ENCODE measurements at regions not wholly inside any gene's neighbourhood (a gene's known extent, or its start where the extent isn't known, plus 50 kb on each side); places are given as distances from the start of the nearest gene placed in this dataset.

GRCh38 chr14:45976001-45976400 lies 675.6 kb downstream of the RPL10L start:
- H3K36me3 ChIP-seq (ENCODE audit: control insufficient read depth, insufficient read depth, low read length): no peaks in the 10 kb centered on the region
- H3K4me2 ChIP-seq (ENCODE audit: insufficient read depth, low read length): no peak overlapping the region
- no peak for FAIRE-seq
- intact Hi-C loops (cut with micrococcal nuclease): no loop called here
- DNase-seq (ENCODE audit: extremely low read depth in 1 of 4, low spot score in 3 of 4): no peak
- no peak for ATAC-seq
- H3K9me1 ChIP-seq (ENCODE audit: control insufficient read depth, insufficient read depth, low read length): no peaks in the 10 kb centered on the region
- H3K9me3 ChIP-seq (replicated peaks; ENCODE audit: control insufficient read depth, insufficient read depth, low read depth, low read length): no peaks in the 10 kb centered on the region
- no peaks in the 10 kb centered on the region for H3K27me3 ChIP-seq (ENCODE audit: control insufficient read depth in 2 of 2, insufficient read depth in 2 of 2, low read length in 2 of 2)
- WGBS (ENCODE audit: insufficient coverage, low coverage, missing lambda C conversion rate): 0% methylated on average over 2 of the region's 2 CpGs
- H3K79me2 ChIP-seq (ENCODE audit: control insufficient read depth, insufficient read depth, low read length): no peaks in the 10 kb centered on the region
- no TSS peak for BruUV-seq (replicated peaks)
- POLR2A ChIA-PET: no interaction called here
- no peak overlapping the region for H3K4me3 ChIP-seq
- H3K27ac ChIP-seq (ENCODE audit: extremely low read depth, low read depth, low read length): no peak overlapping the region
- no peak overlapping the region for H3K9ac ChIP-seq (ENCODE audit: insufficient read depth in 1 of 2, low read depth in 2 of 2, low read length in 2 of 2)
- H4K20me1 ChIP-seq (replicated peaks; ENCODE audit: control insufficient read depth, insufficient read depth, low read length): no peaks in the 10 kb centered on the region
- CTCF ChIA-PET (ENCODE audit: low intra/inter-chr PET ratio): no interaction called here
- TF ChIP-seq MEF2D (tag; conservative IDR thresholded peaks at IDR 0.05; ENCODE audit: low read depth) (no peak), NELFE (IDR thresholded peaks at IDR 0.05; ENCODE audit: insufficient read depth, insufficient read length) (no peak)
- no peak overlapping the region for H2AFZ ChIP-seq (ENCODE audit: low read depth, low read length)
- H3K4me1 ChIP-seq (replicated peaks in 1 of 2; ENCODE audit: control insufficient read depth in 2 of 2, insufficient read depth in 2 of 2, low read length in 2 of 2): no peaks in the 10 kb centered on the region
- in situ Hi-C loops (cut with MboI): no loop called here

- 0% methylated on average over 3 of the region's 4 CpGs for WGBS (ENCODE audit: insufficient coverage, low coverage, missing lambda C conversion rate)
These were observed 679.2 kb downstream of the RPL10L start for GRCh38 chr14:45972416-45972815.

More at GRCh38 chr14:45972416-45972815, 679.2 kb downstream of the RPL10L start:
- CTCF ChIA-PET (ENCODE audit: low intra/inter-chr PET ratio): no interaction called here
- Histone ChIP-seq H4K20me1 (replicated peaks; ENCODE audit: control insufficient read depth, insufficient read depth, low read length) (no peaks in the 10 kb centered on the region), H3K4me2 (ENCODE audit: insufficient read depth, low read length) (no peak overlapping the region), H3K9me3 (replicated peaks; ENCODE audit: control insufficient read depth, insufficient read depth, low read depth, low read length) (no peaks in the 10 kb centered on the region), H2AFZ (ENCODE audit: low read depth, low read length) (no peak overlapping the region), H3K27ac (ENCODE audit: extremely low read depth, low read depth, low read length) (no peak overlapping the region), H3K9me1 (ENCODE audit: control insufficient read depth, insufficient read depth, low read length) (no peaks in the 10 kb centered on the region), H3K27me3 (ENCODE audit: control insufficient read depth in 2 of 2, insufficient read depth in 2 of 2, low read length in 2 of 2) (no peaks in the 10 kb centered on the region), H3K36me3 (ENCODE audit: control insufficient read depth, insufficient read depth, low read length) (no peaks in the 10 kb centered on the region), H3K9ac (ENCODE audit: insufficient read depth in 1 of 2, low read depth in 2 of 2, low read length in 2 of 2) (no peak overlapping the region), H3K4me1 (replicated peaks in 1 of 2; ENCODE audit: control insufficient read depth in 2 of 2, insufficient read depth in 2 of 2, low read length in 2 of 2) (no peaks in the 10 kb centered on the region), H3K4me3 (no peak overlapping the region), H3K79me2 (ENCODE audit: control insufficient read depth, insufficient read depth, low read length) (no peaks in the 10 kb centered on the region)
- in situ Hi-C loops (cut with MboI) (no loop called here), intact Hi-C loops (cut with micrococcal nuclease) (no loop called here)
- TF ChIP-seq CTCFL (IDR thresholded peaks at IDR 0.05; ENCODE audit: borderline replicate concordance, insufficient read depth, low read depth, low read length, poor library complexity, severe bottlenecking) (no peak), EP300 (IDR thresholded peaks at IDR 0.05; ENCODE audit: low read length) (no peak), ZNF707 (CRISPR knock-in tag; conservative IDR thresholded peaks at IDR 0.05) (no peak), IFI16 (CRISPR knock-in tag; IDR thresholded peaks at IDR 0.05) (no peak), TAL1 (IDR thresholded peaks at IDR 0.05) (no peak), RNF2 (IDR thresholded peaks at IDR 0.05) (no peak), THRA (IDR thresholded peaks at IDR 0.05) (no peak), CBX8 (IDR thresholded peaks at IDR 0.05; ENCODE audit: borderline replicate concordance, extremely low read depth, low read depth, low read length, poor library complexity, severe bottlenecking) (no peak), USF1 (CRISPR knock-in tag; IDR thresholded peaks at IDR 0.05) (no peak), WHSC1 (IDR thresholded peaks at IDR 0.05; ENCODE audit: low read length) (no peak), POLR2AphosphoS2 (IDR thresholded peaks at IDR 0.05; ENCODE audit: low read length) (no peak)
- ATAC-seq (no peak), DNase-seq (ENCODE audit: extremely low read depth in 1 of 4, low spot score in 3 of 4) (no peak), FAIRE-seq (no peak)
- BruUV-seq (replicated peaks): no TSS peak
- POLR2A ChIA-PET: no interaction called here
